ENCODE measurements at regions not wholly inside any gene's neighbourhood (a gene's known extent, or its start where the extent isn't known, plus 50 kb on each side); places are given as distances from the start of the nearest gene placed in this dataset.
"Not testable (repeated sequence)": the region's sequence is repeated elsewhere in the genome, so short reads cannot be mapped to it uniquely, and the experiment has no call there.

DNA sequence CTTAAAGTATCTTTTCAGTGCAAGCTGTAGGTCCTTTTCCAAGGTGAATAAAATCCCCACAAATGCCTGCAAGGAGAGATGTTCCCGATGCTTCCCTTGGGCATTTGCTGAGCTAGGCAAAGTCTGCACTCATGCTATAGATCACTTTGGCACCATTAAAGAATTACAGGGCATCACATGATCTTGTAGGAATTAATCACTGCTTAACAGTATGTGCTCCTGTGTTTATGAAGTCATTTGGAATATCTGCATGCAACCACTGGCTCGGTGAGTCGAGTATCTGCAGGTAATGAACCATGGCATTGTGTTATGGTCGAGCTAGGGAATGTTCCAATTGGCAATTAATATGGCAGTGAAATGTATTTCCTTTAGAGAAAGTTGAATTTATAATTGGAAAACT is 615.1 kb downstream of the TLE1 start:
- DNase-seq (ENCODE audit: low read depth) = no peak

DNA sequence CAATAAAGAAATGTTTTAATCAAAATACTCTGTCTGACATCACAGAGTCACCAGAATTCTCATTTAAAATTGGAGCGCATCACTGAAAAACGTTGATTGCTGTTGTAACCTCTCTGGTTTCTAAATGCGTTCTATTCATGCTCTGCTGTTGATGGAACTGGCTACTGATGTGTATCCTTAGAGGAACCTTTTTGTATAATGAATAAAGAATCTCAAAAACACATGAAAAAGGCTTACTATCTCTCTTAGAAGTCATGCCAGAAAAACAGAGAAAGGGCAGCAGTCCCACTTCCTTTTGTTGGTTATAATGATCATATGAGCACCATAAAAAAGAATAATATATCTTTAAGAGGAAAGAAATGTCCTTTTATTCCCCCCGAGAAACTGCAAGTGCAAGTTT is 615.5 kb downstream of the TLE1 start:
- no peak for DNase-seq (ENCODE audit: low read depth)

DNA sequence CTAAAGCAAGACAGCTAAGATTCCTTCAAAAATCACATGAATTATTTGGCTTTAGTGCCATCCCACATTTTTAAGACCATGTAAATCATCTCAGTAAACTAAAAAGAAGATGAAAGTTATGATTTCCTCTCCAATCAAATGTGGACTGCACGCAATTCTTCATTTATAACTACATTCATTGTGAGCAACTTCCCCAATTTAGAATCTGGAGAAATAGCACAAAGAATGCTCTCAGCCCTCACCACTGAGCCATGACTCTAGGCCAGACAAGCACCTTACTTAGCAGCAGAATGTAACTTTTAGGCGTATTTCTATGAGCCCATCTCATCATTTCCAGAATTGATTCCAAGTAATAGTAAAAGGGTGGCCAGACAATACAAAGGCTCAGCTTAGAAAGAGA is 616.6 kb downstream of the TLE1 start:
- DNase-seq (ENCODE audit: low read depth) = no peak

GRCh38 chr9:81071108-81071507 is 618.2 kb downstream of the TLE1 start:
- no peak for DNase-seq (ENCODE audit: low read depth)

- DNase-seq (ENCODE audit: low read depth) = no peak
Measured at GRCh38 chr9:81070689-81071088, 618.7 kb downstream of the TLE1 start.

GRCh38 chr9:81069923-81070322 is 619.4 kb downstream of the TLE1 start:
- DNase-seq (ENCODE audit: low read depth) = no peak

- no peak for DNase-seq (ENCODE audit: low read depth)
Measured at GRCh38 chr9:81069038-81069795, 620.1 kb downstream of the TLE1 start.

DNA sequence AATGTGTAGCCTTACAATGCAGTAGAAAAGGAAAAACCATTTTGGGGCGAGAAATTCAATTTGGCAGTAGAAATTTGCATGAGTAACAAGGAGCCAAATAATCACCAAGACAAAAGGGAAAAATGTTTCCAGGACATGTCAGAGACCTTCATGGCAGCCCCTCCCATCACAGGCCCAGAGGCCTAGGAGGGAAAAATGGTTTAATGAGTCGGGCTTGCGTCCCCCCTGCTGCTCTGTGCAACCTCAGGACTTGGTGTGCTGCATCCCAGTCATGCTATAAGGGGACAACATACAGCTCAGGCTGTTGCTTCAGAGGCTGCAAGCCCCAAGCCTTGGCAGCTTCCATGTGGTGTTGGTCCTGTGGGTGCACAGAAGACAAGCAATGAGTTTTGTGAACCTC is 626.4 kb downstream of the TLE1 start:
- not testable (repeated sequence) for DNase-seq (ENCODE audit: low read depth)

DNA sequence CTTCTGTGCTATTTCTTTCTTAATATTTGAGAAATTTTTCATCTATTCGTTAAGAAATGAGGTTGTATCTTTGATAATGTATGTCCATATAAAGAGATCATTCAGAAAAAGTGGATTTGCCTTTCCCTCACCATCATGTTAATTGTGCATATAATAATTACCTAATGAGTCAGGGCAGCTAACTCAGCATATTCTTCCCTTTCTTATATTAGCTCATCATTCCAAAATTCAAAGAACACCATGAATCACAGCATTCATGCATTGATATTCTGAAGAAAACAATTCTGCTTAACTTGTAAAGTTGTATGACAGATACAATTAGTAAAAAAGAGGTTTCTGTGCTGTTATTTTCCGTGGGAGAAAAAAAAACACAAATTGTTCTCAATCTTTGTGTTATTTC is 630.6 kb downstream of the TLE1 start:
- DNase-seq (ENCODE audit: low read depth) = no peak

DNA sequence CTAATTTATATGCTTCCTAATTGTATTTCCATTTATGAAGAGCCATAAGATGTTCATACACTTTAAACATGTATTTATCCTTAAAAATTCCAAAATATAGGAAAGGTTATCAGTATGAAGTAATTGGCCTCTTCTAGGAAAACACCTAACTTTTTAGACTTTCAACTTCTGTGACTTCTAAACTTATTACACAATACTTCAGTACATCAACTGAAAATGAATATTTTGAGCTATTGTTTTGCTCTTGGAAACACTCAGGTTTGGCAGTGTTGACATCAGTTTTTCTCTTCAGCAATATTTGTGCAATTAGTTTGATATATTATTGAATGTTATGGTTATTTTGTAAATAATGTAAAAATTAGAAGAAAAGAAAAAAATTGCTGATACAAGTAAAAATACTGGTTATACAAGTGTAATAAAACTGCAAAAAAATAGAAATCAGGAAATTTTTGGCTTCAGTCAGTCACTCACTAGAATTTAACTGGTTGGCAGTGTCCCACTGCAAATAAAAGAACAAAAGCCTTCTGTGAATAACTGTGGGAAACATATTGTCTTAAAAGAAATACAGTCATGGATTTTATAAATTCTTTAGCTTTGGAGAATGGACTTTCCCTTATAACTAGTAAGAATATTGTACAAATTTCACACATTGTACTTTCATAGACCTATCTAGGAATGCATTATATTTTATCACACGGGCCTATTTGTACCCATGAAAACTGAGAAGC is 635.9 kb downstream of the TLE1 start:
- DNase-seq (ENCODE audit: low read depth) = no peak

DNA sequence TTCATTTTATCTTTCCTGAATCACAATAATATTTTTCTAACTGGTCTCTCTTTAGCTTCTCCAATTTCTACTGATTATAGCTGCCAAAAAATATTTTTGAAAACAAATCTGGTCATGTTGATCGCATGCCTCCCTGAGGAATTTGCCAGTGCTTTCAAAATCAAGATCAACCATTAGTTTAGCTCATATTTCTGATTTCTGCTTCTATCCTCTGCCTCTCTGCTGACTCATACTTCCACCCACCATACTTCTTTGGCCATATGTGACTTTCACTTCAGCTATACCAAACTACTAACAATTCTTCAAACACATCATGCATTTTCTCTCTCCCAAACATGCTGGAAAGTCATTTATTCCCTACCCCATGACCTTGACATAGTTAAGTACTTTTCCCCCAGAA is 636.5 kb downstream of the TLE1 start:
- DNase-seq (ENCODE audit: low read depth) = no peak

GRCh38 chr9:81047280-81047679 is 642.1 kb downstream of the TLE1 start:
- DNase-seq (ENCODE audit: low read depth) = no peak

DNA sequence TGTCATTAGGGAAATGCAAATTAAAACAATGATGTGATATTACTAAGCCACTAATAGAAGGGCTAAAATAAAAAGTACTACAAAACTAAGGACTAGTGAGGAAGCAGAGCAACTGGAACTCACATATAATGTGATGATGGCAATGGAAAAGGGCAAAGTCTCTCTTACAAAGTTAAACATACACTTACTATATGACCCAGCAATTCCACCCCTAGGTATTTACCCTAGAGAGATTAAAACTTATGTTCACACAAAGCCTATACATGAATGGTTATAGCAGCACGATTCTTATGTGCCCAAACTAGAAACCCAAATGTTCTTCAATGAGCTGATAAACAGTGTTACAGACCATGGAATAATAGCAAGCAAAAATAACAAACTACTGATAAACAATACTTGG is 643.7 kb downstream of the TLE1 start:
- no peak for DNase-seq (ENCODE audit: low read depth)

GRCh38 chr9:81037889-81038288 is 651.5 kb downstream of the TLE1 start:
- no peak for DNase-seq (ENCODE audit: low read depth)

GRCh38 chr9:81035601-81036000 is 653.7 kb downstream of the TLE1 start:
- no peak for DNase-seq (ENCODE audit: low read depth)

- no peak for DNase-seq (ENCODE audit: low read depth)
Measured at GRCh38 chr9:81035171-81035570, 654.2 kb downstream of the TLE1 start.

GRCh38 chr9:81032831-81033230 is 656.5 kb downstream of the TLE1 start:
- no peak for DNase-seq (ENCODE audit: low read depth)

DNA sequence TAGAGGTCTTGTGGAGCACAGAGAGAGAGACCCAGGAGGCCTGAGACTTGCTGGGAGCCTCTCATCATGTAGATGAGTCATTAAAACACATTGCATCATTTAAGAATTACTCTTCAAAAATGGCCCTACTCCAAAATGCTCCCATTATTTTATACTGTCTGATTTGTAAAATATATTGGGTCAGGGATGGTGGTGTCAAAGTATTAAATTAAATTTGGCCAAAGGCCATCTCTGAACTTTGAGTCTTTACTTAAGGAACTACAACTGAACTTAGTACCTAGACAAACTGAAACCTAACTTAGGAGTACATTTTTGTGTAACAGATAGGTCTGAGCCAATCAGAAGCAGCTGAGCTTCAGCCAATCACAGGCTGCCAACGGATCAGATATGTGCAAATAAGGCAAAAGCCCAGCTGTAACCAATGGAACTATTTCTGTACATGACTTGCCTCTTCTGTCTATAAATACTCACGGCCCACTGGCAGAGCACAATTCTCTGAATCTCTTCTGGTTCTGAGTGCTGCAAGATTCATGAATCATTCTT is 657.2 kb downstream of the TLE1 start:
- no peak for DNase-seq (ENCODE audit: low read depth)

DNA sequence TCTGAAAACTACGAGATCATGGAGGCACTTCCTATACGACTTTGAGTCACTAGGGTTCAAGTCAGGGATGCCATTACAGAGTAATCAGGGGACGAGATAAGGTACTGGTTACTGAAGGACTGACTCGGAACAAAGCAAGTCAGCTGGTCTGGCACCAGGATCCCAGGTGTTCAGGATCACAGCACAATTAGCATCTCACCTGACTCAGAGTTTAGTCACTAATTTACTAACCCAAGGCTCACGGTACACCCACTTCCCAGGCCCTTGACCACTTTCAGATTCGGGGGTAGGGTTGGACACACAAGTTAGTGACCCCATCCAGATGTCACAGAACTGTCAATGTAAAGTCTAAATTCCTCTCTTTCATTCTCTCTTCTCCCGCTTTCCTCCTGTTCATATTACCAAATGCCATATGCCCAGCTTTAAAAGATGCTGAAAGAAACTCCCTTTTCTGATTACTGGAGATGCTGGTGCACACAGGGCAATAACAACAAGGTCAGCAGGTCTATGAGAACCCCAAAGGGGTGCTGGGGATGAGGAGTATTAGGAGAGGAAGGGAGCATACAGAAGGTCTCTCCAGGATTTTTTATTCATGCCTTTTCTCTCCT is 657.8 kb downstream of the TLE1 start:
- no peak for DNase-seq (ENCODE audit: low read depth)

- DNase-seq (ENCODE audit: low read depth) = no peak
Measured at GRCh38 chr9:81030027-81030426, 659.3 kb downstream of the TLE1 start.

DNA sequence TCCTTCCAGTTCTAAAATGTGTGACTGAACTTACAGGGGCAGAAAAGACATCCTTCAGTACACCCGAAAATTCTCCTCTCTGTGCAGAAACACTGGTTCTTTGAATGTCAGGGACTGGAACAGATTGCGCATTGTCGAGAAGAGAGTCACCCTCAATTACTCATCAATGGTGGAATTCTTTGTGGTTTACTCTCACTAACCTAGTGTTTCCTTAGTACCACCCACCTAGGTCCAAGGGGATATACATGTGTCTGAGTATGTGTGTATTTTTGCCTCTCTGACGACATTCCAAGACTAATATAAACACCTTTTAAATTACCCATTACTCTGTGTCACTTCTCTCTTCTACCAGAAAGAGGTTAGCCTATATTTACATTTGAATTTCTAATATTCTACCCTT is 660.8 kb downstream of the TLE1 start:
- no peak for DNase-seq (ENCODE audit: low read depth)

- no peak for DNase-seq (ENCODE audit: low read depth)
Measured at GRCh38 chr9:81022177-81022576, 667.2 kb downstream of the TLE1 start.

DNA sequence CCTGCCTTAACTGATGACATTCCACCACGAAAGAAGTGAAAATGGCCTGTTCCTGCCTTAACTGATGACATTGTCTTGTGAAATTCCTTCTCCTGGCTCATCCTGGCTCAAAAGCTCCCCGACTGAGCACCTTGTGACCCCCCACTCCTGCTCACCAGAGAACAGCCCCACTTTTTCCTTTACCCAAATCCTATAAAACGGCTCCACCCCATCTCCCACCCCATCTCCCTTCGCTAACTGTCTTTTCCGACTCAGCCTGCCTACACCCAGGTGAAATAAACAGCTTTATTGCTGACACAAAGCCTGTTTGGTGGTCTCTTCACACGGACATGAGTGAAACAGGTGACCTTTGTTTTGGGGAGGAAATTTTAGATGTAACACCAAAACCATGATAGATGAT is 674.4 kb downstream of the TLE1 start:
- DNase-seq (ENCODE audit: low read depth) = not testable (repeated sequence)

Data from stimulated activated CD8-positive, alpha-beta memory T cell treated with anti-CD3 and anti-CD28 coated beads, Interleukin-12 subunit alpha, Interleukin-12 subunit beta, amount 100 ng/mL, for 1 hour (primary cell).